ENCODE measurements at regions not wholly inside any gene's neighbourhood (a gene's known extent, or its start where the extent isn't known, plus 50 kb on each side); places are given as distances from the start of the nearest gene placed in this dataset.

- TF ChIP-seq, protein P1, sequence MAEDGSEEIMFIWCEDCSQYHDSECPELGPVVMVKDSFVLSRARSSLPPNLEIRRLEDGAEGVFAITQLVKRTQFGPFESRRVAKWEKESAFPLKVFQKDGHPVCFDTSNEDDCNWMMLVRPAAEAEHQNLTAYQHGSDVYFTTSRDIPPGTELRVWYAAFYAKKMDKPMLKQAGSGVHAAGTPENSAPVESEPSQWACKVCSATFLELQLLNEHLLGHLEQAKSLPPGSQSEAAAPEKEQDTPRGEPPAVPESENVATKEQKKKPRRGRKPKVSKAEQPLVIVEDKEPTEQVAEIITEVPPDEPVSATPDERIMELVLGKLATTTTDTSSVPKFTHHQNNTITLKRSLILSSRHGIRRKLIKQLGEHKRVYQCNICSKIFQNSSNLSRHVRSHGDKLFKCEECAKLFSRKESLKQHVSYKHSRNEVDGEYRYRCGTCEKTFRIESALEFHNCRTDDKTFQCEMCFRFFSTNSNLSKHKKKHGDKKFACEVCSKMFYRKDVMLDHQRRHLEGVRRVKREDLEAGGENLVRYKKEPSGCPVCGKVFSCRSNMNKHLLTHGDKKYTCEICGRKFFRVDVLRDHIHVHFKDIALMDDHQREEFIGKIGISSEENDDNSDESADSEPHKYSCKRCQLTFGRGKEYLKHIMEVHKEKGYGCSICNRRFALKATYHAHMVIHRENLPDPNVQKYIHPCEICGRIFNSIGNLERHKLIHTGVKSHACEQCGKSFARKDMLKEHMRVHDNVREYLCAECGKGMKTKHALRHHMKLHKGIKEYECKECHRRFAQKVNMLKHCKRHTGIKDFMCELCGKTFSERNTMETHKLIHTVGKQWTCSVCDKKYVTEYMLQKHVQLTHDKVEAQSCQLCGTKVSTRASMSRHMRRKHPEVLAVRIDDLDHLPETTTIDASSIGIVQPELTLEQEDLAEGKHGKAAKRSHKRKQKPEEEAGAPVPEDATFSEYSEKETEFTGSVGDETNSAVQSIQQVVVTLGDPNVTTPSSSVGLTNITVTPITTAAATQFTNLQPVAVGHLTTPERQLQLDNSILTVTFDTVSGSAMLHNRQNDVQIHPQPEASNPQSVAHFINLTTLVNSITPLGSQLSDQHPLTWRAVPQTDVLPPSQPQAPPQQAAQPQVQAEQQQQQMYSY (CRISPR knock-in tag; IDR thresholded peaks at IDR 0.05): no peak
- no peak for TF ChIP-seq CREB1 (CRISPR knock-in tag; IDR thresholded peaks at IDR 0.05)
- TF ChIP-seq, protein P2, sequence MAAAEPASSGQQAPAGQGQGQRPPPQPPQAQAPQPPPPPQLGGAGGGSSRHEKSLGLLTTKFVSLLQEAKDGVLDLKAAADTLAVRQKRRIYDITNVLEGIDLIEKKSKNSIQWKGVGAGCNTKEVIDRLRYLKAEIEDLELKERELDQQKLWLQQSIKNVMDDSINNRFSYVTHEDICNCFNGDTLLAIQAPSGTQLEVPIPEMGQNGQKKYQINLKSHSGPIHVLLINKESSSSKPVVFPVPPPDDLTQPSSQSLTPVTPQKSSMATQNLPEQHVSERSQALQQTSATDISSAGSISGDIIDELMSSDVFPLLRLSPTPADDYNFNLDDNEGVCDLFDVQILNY (CRISPR knock-in tag; IDR thresholded peaks at IDR 0.05): no peak
- no peak for TF ChIP-seq FOXP4 (CRISPR knock-in tag; IDR thresholded peaks at IDR 0.05)
Observed at GRCh38 chr12:12019881-12020280, 50.9 kb upstream of the BCL2L14 start (continued).

- no peak for DNase-seq (ENCODE audit: low spot score)
- H3K36me3 Mint-ChIP-seq: no peaks in the 10 kb centered on the region
- no peak for ATAC-seq
- POLR2A ChIA-PET: no interaction called here
- H3K27ac Mint-ChIP-seq: no peak overlapping the region
- H3K4me3 Mint-ChIP-seq: no peak overlapping the region
- H3K4me1 Mint-ChIP-seq: peaks cover 13% of the 10 kb centered on the region
- no peaks in the 10 kb centered on the region for H3K9me3 Mint-ChIP-seq
- CTCF ChIA-PET: no interaction called here
- no peaks in the 10 kb centered on the region for H3K27me3 Mint-ChIP-seq (ENCODE audit: low read depth)
- TF ChIP-seq, protein P3, sequence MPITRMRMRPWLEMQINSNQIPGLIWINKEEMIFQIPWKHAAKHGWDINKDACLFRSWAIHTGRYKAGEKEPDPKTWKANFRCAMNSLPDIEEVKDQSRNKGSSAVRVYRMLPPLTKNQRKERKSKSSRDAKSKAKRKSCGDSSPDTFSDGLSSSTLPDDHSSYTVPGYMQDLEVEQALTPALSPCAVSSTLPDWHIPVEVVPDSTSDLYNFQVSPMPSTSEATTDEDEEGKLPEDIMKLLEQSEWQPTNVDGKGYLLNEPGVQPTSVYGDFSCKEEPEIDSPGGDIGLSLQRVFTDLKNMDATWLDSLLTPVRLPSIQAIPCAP (CRISPR knock-in tag; IDR thresholded peaks at IDR 0.05): no peak
- TF ChIP-seq ZNF512 (CRISPR knock-in tag; IDR thresholded peaks at IDR 0.05; ENCODE audit: borderline replicate concordance) (no peak), ZNF317 (CRISPR knock-in tag; IDR thresholded peaks at IDR 0.05; ENCODE audit: borderline replicate concordance, low read depth) (no peak), JUN (CRISPR knock-in tag; IDR thresholded peaks at IDR 0.05) (no peak), ESRRA (CRISPR knock-in tag; IDR thresholded peaks at IDR 0.05; ENCODE audit: borderline replicate concordance) (no peak), JAZF1 (CRISPR knock-in tag; IDR thresholded peaks at IDR 0.05) (no peak), FOXK1 (CRISPR knock-in tag; IDR thresholded peaks at IDR 0.05) (no peak), ZBTB21 (CRISPR knock-in tag; IDR thresholded peaks at IDR 0.05; ENCODE audit: borderline replicate concordance) (no peak), PREB (CRISPR knock-in tag; IDR thresholded peaks at IDR 0.05; ENCODE audit: borderline replicate concordance) (no peak), SP1 (CRISPR knock-in tag; conservative IDR thresholded peaks at IDR 0.05) (no peak)
- TF ChIP-seq, protein P1 (CRISPR knock-in tag; IDR thresholded peaks at IDR 0.05): no peak
- TF ChIP-seq, protein P4, sequence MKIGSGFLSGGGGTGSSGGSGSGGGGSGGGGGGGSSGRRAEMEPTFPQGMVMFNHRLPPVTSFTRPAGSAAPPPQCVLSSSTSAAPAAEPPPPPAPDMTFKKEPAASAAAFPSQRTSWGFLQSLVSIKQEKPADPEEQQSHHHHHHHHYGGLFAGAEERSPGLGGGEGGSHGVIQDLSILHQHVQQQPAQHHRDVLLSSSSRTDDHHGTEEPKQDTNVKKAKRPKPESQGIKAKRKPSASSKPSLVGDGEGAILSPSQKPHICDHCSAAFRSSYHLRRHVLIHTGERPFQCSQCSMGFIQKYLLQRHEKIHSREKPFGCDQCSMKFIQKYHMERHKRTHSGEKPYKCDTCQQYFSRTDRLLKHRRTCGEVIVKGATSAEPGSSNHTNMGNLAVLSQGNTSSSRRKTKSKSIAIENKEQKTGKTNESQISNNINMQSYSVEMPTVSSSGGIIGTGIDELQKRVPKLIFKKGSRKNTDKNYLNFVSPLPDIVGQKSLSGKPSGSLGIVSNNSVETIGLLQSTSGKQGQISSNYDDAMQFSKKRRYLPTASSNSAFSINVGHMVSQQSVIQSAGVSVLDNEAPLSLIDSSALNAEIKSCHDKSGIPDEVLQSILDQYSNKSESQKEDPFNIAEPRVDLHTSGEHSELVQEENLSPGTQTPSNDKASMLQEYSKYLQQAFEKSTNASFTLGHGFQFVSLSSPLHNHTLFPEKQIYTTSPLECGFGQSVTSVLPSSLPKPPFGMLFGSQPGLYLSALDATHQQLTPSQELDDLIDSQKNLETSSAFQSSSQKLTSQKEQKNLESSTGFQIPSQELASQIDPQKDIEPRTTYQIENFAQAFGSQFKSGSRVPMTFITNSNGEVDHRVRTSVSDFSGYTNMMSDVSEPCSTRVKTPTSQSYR (CRISPR knock-in tag; IDR thresholded peaks at IDR 0.05): no peak
- TF ChIP-seq, protein P5, sequence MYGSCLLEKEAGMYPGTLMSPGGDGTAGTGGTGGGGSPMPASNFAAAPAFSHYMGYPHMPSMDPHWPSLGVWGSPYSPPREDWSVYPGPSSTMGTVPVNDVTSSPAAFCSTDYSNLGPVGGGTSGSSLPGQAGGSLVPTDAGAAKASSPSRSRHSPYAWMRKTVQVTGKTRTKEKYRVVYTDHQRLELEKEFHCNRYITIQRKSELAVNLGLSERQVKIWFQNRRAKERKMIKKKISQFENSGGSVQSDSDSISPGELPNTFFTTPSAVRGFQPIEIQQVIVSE (CRISPR knock-in tag; IDR thresholded peaks at IDR 0.05; ENCODE audit: borderline replicate concordance): no peak
- TF ChIP-seq, protein P6, sequence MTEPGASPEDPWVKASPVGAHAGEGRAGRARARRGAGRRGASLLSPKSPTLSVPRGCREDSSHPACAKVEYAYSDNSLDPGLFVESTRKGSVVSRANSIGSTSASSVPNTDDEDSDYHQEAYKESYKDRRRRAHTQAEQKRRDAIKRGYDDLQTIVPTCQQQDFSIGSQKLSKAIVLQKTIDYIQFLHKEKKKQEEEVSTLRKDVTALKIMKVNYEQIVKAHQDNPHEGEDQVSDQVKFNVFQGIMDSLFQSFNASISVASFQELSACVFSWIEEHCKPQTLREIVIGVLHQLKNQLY (CRISPR knock-in tag; IDR thresholded peaks at IDR 0.05): no peak
Observed at GRCh38 chr12:12020762-12021161, 50.0 kb upstream of the BCL2L14 start.

Measured in WTC11 (cell line).